ENCODE measurements at regions not wholly inside any gene's neighbourhood (a gene's known extent, or its start where the extent isn't known, plus 50 kb on each side); places are given as distances from the start of the nearest gene placed in this dataset.

DNA sequence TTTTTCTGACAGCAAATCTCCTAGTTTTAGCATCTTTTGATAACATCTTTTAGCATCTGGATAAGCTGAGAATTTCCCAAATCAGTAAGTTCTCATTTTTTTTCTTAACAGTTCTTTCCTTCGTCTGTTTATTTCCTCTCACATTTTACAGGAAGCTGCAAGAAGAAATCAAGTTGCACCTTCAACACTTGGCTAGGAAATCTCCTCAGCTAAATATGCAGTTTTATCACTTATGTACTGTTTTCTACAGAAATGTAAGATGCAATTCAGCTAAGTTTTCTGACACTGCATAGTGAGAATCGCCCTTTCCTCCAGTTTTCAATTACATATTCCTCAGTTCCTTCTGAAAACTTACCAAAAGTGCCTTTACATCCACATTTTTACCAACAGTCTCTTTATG, 59.0 kb upstream of the MSX2 start:
- no peak overlapping the region for H3K4me3 ChIP-seq (replicated peaks; ENCODE audit: low read depth, low read length)
- TF ChIP-seq, protein P1, sequence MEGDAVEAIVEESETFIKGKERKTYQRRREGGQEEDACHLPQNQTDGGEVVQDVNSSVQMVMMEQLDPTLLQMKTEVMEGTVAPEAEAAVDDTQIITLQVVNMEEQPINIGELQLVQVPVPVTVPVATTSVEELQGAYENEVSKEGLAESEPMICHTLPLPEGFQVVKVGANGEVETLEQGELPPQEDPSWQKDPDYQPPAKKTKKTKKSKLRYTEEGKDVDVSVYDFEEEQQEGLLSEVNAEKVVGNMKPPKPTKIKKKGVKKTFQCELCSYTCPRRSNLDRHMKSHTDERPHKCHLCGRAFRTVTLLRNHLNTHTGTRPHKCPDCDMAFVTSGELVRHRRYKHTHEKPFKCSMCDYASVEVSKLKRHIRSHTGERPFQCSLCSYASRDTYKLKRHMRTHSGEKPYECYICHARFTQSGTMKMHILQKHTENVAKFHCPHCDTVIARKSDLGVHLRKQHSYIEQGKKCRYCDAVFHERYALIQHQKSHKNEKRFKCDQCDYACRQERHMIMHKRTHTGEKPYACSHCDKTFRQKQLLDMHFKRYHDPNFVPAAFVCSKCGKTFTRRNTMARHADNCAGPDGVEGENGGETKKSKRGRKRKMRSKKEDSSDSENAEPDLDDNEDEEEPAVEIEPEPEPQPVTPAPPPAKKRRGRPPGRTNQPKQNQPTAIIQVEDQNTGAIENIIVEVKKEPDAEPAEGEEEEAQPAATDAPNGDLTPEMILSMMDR (IDR thresholded peaks at IDR 0.05; ENCODE audit: low read depth, low read length, missing control alignments), result no peak
- DNase-seq (ENCODE audit: extremely low read depth, low read depth), result no peak

DNA sequence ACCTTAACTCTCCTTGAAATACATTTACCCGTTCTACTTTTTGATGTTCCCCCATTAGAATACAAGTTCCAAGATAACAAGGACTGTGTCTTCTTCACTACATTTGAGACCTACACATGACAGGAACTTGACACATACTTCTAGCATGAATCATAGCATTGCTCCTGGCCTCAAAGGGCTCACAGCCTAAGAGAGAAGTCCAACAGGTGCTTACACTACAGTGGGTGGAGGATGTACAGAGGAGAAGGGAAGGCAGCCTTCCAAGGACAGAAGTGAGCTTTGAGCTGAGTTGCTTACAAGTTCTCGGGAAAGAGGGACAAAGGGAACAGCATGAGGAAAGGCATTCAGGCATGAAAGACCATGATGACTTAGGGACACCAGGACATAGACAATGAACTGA, 56.9 kb upstream of the MSX2 start:
- H3K4me3 ChIP-seq (replicated peaks; ENCODE audit: low read depth, low read length), result no peak overlapping the region
- TF ChIP-seq, protein P1 (IDR thresholded peaks at IDR 0.05; ENCODE audit: low read depth, low read length, missing control alignments), result no peak
- no peak for DNase-seq (ENCODE audit: extremely low read depth, low read depth)

DNA sequence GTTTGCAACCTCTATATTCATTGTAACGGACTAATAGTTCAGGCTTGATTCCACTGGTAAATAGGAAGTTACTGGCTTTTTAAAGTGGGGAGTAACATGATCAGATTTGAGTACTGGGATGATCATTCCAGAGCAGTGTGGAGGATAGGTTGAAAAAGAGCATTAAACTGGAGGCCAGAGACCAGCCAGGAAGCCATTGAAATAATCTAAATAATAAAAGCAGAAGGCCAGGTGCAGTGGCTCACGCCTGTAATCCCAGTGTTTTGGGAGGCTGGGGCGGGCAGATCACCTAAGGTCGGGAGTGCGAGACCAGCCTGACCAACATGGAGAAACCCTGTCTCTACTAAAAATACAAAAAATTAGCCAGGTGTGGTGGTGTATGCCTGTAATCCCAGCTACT, 56.0 kb upstream of the MSX2 start:
- TF ChIP-seq, protein P1 (IDR thresholded peaks at IDR 0.05; ENCODE audit: low read depth, low read length, missing control alignments), result no peak
- DNase-seq (ENCODE audit: extremely low read depth, low read depth), result no peak
- H3K4me3 ChIP-seq (replicated peaks; ENCODE audit: low read depth, low read length), result no peak overlapping the region

All from HFF-Myc (cell line).